ENCODE measurements at regions not wholly inside any gene's neighbourhood (a gene's known extent, or its start where the extent isn't known, plus 50 kb on each side); places are given as distances from the start of the nearest gene placed in this dataset.

DNA sequence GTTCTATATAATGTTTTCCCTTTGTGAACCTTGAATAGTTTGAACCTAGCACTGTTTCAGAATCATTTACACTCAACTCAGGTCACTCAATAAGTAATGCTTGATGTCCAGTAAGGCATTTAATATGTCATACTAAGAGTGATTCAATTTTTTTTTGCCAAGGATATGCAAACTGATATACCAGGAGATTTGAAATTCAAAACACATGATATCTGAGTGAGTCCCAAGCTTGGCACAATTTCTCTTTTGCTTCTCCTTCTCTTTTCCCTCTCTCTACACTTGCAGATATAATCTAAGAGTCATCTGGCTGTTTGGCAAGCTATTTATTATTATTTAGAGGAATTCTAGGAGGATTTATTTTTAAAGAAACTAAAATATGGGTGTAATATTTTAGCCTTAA is 61.6 kb upstream of the SPAG17 start:
- no peak for DNase-seq
- in situ Hi-C loops (cut with HindIII; ENCODE audit: low pct_ligation_motif_present, low pct_unique_long_range_greater_than_20kb, low sequenced_read_pairs): loop anchor here (25.0 kb wide), 1 partner anchor 109 kb away; no protein-coding TSS in a partner anchor

- DNase-seq: no peak
- in situ Hi-C loops (cut with HindIII; ENCODE audit: low pct_ligation_motif_present, low pct_unique_long_range_greater_than_20kb, low sequenced_read_pairs): loop anchor here (25.0 kb wide), 1 partner anchor 107 kb away; no protein-coding TSS in a partner anchor
Measured at GRCh38 chr1:118244194-118244593, 59.2 kb upstream of the SPAG17 start.

DNA sequence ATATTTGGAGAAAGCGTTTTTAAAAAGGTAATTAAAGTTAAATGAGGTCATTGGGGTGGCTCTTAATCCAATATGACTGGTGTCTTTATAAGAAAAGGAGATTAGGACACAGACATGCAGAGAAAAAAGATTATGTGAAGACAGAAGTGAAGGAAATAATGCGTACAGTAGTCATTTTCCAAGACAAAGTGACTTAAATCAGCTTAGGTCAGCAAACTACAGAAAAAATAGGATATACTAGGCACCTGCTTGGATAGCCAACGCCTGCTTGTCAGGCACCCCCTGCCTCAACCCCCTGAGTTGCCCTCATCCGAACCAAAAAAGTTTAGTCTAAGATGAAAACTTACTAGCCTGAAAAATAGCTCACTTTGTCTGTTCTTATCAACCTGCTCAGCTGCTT is 58.2 kb upstream of the SPAG17 start:
- in situ Hi-C loops (cut with HindIII; ENCODE audit: low pct_ligation_motif_present, low pct_unique_long_range_greater_than_20kb, low sequenced_read_pairs): loop anchor here (25.0 kb wide), 1 partner anchor 106 kb away; no protein-coding TSS in a partner anchor

More for the DNA sequence above, 58.2 kb upstream of the SPAG17 start:
- no peak for DNase-seq

Data from ACHN (cell line).